ENCODE measurements at regions not wholly inside any gene's neighbourhood (a gene's known extent, or its start where the extent isn't known, plus 50 kb on each side); places are given as distances from the start of the nearest gene placed in this dataset.

DNA sequence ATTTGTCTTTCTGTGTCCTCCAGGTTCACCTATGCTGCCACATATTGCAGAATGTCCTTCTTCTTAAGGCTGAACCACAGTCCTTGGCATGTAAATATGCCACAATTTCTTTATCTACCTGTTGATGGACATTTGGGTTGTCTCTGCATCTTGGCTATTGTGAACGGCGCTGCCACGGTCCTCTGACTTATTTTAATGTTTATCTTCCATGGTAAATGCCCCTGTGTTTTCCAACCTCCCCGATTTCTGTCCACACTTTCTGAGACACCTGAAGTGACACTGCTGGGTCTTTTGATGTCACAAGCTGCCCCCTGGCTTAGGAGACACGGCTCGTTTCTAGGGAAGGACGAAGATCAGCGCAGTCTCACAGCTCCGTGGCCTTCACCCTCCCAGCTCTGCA lies 128.3 kb upstream of the PDE10A start:
- TF ChIP-seq POLR2AphosphoS5 (IDR thresholded peaks at IDR 0.05) (no peak), CTCF (IDR thresholded peaks at IDR 0.05) (no peak)
